HuH-7.5 (cell line): ENCODE measurements at regions not wholly inside any gene's neighbourhood (a gene's known extent, or its start where the extent isn't known, plus 50 kb on each side); places are given as distances from the start of the nearest gene placed in this dataset.
"Not testable (repeated sequence)": the region's sequence is repeated elsewhere in the genome, so short reads cannot be mapped to it uniquely, and the experiment has no call there.

Experiments used
- DNase-seq: peaks from one replicate; pipeline ENCODE4 v3.0.0; 2011; ENCODE audit warnings: low spot score

GRCh38 chr3:17832016-17832415 lies 89.6 kb upstream of the TBC1D5 start:
- no peak for DNase-seq

- DNase-seq = no peak
These were observed 88.9 kb upstream of the TBC1D5 start for GRCh38 chr3:17831366-17831765.

- DNase-seq = no peak
These were observed 88.4 kb upstream of the TBC1D5 start for GRCh38 chr3:17830788-17831187.

- no peak for DNase-seq
These were observed 86.0 kb upstream of the TBC1D5 start for GRCh38 chr3:17828388-17828787.

- no peak for DNase-seq
These were observed 82.9 kb upstream of the TBC1D5 start for GRCh38 chr3:17825298-17825697.

- no peak for DNase-seq
These were observed 81.4 kb upstream of the TBC1D5 start for GRCh38 chr3:17823816-17824215.

- no peak for DNase-seq
These were observed 80.6 kb upstream of the TBC1D5 start for GRCh38 chr3:17823036-17823435.

- DNase-seq = no peak
These were observed 78.3 kb upstream of the TBC1D5 start for GRCh38 chr3:17820704-17821103.

GRCh38 chr3:17820275-17820674 lies 77.8 kb upstream of the TBC1D5 start:
- no peak for DNase-seq

- not testable (repeated sequence) for DNase-seq
These were observed 75.5 kb upstream of the TBC1D5 start for GRCh38 chr3:17817973-17818372.

GRCh38 chr3:17817545-17817944 lies 75.1 kb upstream of the TBC1D5 start:
- DNase-seq = no peak

- DNase-seq = not testable (repeated sequence)
These were observed 74.4 kb upstream of the TBC1D5 start for GRCh38 chr3:17816839-17817238.

GRCh38 chr3:17812328-17812727 lies 69.9 kb upstream of the TBC1D5 start:
- DNase-seq = not testable (repeated sequence)

GRCh38 chr3:17811646-17812045 lies 69.2 kb upstream of the TBC1D5 start:
- no peak for DNase-seq

GRCh38 chr3:17810759-17811158 lies 68.3 kb upstream of the TBC1D5 start:
- peak; percentile 61 for DNase-seq

GRCh38 chr3:17808994-17809393 lies 66.6 kb upstream of the TBC1D5 start:
- no peak for DNase-seq

- no peak for DNase-seq
These were observed 64.4 kb upstream of the TBC1D5 start for GRCh38 chr3:17806876-17807275.

GRCh38 chr3:17806201-17806600 lies 63.8 kb upstream of the TBC1D5 start:
- no peak for DNase-seq

- DNase-seq = no peak
These were observed 63.1 kb upstream of the TBC1D5 start for GRCh38 chr3:17805461-17805940.

GRCh38 chr3:17802950-17803349 lies 60.5 kb upstream of the TBC1D5 start:
- DNase-seq = no peak

- no peak for DNase-seq
These were observed 58.7 kb upstream of the TBC1D5 start for GRCh38 chr3:17801131-17801530.

GRCh38 chr3:17800232-17800631 lies 57.8 kb upstream of the TBC1D5 start:
- DNase-seq = no peak

GRCh38 chr3:17799312-17799711 lies 56.9 kb upstream of the TBC1D5 start:
- DNase-seq = no peak

GRCh38 chr3:17798000-17798399 lies 55.6 kb upstream of the TBC1D5 start:
- no peak for DNase-seq

- no peak for DNase-seq
These were observed 53.3 kb upstream of the TBC1D5 start for GRCh38 chr3:17795711-17796110.
